NCI-H446 (cell line): ENCODE measurements at regions not wholly inside any gene's neighbourhood (a gene's known extent, or its start where the extent isn't known, plus 50 kb on each side); places are given as distances from the start of the nearest gene placed in this dataset.

ENCODE experiments used
- DNase-seq, 2 experiments: peaks; one replicate each; lab custom pipeline; 2025; lab: John Stamatoyannopoulos, UW

- no peak for DNase-seq
These were observed 127.6 kb upstream of the ACP3 start for GRCh38 chr3:132189601-132190000.

- DNase-seq: no peak
These were observed 121.1 kb upstream of the ACP3 start for GRCh38 chr3:132196113-132196512.

GRCh38 chr3:132198516-132198915 is 118.7 kb upstream of the ACP3 start:
- DNase-seq: no peak

- no peak for DNase-seq
These were observed 117.8 kb upstream of the ACP3 start for GRCh38 chr3:132199451-132199850.

- no peak for DNase-seq
These were observed 114.6 kb upstream of the ACP3 start for GRCh38 chr3:132202586-132202985.

- no peak for DNase-seq
These were observed 113.2 kb upstream of the ACP3 start for GRCh38 chr3:132203889-132204596.

- DNase-seq: no peak
These were observed 111.6 kb upstream of the ACP3 start for GRCh38 chr3:132205609-132206008.

DNA sequence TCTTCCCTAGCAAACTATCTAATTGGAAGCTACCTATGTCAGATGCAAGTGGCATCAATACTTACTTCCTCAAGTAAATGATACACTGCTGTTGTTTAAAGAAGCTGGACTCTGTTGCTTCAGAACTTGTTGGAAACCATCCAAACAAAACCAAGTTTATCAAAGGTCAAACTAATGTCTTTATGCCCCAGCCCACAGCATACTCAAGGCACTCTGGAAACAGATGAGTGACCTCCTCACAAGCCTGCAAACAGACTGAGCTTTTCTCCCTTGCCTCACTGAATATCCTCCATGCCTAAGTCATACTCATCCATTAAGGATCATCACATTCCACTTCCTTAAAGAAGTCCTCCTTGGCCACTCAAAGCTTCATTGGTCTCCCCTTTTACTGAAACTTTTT is 107.4 kb upstream of the ACP3 start:
- DNase-seq: no peak

DNA sequence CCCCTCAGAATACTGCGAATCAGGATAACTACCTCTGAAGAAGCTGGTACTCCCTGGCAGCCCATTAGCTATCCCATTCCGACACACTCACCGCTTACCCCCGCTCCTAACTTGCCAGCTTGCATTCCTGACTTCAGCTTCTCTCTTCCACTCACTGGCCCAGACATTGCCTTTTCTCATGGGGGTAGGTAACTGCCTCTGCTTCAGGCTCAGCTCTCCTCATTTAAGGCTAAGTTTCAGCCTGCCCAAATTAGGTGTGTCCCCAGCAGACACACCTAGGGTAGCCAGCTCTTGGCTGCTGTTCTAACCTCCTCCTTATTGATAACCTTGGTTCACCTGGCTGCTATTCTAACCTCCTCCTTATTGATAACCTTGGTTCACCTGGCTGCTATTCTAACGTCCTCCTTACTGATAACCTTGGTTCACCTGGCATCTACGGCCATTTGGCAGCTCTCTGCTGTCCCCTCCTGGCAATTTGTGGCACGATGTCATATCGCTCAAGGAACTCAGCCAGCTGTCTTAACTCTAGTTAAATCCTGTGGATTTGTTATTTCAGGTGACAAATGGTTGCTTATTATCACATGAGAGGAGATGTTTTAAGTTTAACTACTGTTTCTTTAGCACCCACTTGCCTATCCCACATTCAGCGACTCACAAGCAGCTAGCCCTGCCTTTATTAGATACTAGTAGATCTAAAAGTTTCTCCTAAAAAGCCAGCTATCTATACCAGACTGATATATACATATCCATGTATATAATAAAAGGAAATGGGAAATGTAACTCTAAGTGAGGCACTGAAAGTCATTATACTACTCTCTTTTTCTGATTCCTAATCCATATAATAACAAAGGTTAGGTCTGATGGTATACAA is 106.5 kb upstream of the ACP3 start:
- no peak for DNase-seq

GRCh38 chr3:132211896-132212295 is 105.3 kb upstream of the ACP3 start:
- no peak for DNase-seq

- DNase-seq: no peak
These were observed 98.1 kb upstream of the ACP3 start for GRCh38 chr3:132218817-132219755.

DNA sequence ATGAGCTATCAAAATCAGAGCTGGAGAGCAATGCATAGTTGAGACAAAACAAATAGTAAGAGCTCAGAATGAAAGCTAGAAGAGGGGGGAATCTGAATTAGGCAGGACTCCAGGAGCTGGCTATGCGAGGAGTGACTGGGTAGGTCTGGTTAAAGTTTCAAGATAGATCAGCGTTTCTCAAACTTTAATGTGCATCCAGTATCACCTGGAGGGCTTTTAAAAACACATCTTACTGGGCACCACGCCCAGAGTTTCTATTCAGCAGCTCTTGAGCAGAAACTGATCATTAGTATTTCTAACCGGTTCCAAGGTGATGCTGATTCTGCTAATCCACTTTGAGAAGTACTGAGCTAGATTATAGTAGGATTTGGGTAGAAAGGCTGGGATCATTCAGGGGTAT is 96.2 kb upstream of the ACP3 start:
- no peak for DNase-seq

DNA sequence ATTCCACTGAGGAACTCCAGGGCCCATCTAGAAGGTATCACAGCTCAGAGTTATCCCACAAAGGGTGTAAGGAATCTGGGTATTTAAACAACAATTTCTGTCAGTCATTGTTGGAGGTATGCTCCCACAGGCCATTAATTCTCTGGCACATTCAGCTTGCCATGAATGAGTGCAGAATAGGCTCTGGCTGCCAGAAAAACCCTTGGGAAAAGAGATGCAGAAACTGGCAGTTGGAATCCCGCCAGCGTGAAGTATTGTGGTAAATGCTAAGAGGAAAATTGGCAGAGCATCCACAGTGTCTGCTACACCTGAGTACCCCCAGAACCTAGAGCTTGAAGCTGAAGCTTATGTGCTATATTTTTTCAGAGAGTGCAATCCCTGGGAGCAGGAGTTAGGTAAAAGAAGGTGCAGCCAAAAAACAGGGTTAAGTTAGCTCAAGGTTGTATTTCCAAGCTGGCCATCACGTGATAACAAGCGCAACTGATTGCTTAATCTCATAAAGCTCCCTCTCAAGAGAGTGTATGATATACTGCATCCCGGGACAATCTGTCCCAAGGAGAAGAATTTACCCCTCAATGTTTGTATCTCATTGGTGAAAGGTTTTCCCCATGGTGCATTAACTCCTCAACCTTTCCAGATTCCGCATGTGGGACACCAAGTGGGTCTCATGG is 94.2 kb upstream of the ACP3 start:
- DNase-seq: peak; percentile 51 to 76

GRCh38 chr3:132225664-132226063 is 91.5 kb upstream of the ACP3 start:
- DNase-seq: no peak

GRCh38 chr3:132228923-132229322 is 88.3 kb upstream of the ACP3 start:
- peak in 1 of 2 experiments; percentile 18 for DNase-seq

DNA sequence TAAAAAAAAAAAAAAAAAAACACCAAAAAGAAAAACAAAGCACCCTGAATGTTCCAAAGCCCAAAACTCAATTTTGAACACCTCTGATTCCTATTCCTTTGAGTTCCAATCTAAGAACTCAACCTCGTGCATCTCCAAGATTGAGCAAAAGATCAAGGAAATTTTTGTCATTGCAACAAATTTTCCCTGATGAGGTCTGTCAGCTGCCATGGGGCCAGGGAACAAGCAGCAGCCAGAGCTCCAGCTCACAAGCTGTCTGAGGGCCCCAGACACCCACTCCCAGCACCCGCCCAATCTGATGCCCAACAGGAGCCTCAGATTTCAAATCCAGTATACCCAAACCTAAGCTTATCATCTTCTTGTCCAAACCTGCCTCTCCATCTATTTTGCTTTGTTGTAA is 87.6 kb upstream of the ACP3 start:
- no peak for DNase-seq

- no peak for DNase-seq
These were observed 86.8 kb upstream of the ACP3 start for GRCh38 chr3:132230156-132231000.

GRCh38 chr3:132231633-132232032 is 85.6 kb upstream of the ACP3 start:
- peak in 1 of 2 experiments; percentile 30 for DNase-seq

DNA sequence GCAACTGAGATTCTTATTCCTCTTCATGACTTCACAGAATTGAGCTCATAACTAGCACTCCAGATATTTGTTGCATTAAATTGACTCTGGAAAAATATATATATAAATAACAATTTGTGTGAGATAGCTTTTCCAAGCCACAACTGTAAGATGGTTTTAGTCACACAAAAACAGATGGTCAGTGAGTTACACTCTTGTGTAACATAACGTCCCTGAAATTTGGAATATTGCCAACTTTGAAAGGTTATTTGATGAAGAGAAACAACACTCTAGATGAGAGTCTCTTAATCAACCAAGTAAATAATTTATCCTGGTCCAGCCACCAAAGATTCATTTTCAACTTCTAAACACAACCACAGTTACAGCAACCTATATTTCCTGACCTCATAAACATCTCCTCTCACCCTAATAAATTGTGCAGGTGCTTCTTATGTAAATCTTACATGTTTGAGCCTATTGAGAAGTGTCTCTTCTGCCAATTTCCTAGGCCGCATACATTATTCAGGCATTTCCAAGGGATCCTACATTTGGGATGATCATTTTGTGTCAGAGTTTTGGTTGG is 84.9 kb upstream of the ACP3 start:
- peak in 1 of 2 experiments; percentile 31 for DNase-seq
